Natural killer cell (primary cell): ENCODE measurements at regions not wholly inside any gene's neighbourhood (a gene's known extent, or its start where the extent isn't known, plus 50 kb on each side); places are given as distances from the start of the nearest gene placed in this dataset.
"Not testable (repeated sequence)": the region's sequence is repeated elsewhere in the genome, so short reads cannot be mapped to it uniquely, and the experiment has no call there.

Source experiments
- ATAC-seq, 3 donors: fragments of 150-1000 bp in 2 of 3; fragments of 200-7000 bp in 1 of 3; cut with Tn5 transposase; 1 replicate in 1 of 3; 2 replicates in 2 of 3; pipeline ENCODE4 v1.10.0; 2021; ENCODE audit warnings: mild to moderate bottlenecking in 2 of 3, moderate library complexity in 2 of 3
- DNase-seq, 2 donors: peaks; one replicate each; pipeline versions ENCODE4 v3.0.0 to v3.0.0-alpha.2; 2013 to 2021; ENCODE audit warnings: mixed read lengths in 1 of 2
- H3K27ac ChIP-seq: one replicate; pipeline ENCODE4 v1.5.1; 2013; ENCODE audit warnings: mild to moderate bottlenecking, low read length
- H3K27me3 ChIP-seq: one replicate; pipeline ENCODE4 v1.6.1; 2013; ENCODE audit warnings: low read length; ENCODE audit not compliant: control insufficient read depth, insufficient read depth
- H3K36me3 ChIP-seq: one replicate; pipeline ENCODE4 v1.6.1; 2013; ENCODE audit warnings: low read length; ENCODE audit not compliant: control insufficient read depth, insufficient read depth
- H3K4me1 ChIP-seq: one replicate; pipeline ENCODE4 v1.6.1; 2013; ENCODE audit warnings: low read length; ENCODE audit not compliant: control insufficient read depth, insufficient read depth
- H3K4me3 ChIP-seq: one replicate; pipeline ENCODE4 v1.5.1; 2013; ENCODE audit warnings: low read length
- H3K9me3 ChIP-seq: one replicate; pipeline ENCODE4 v1.6.1; 2013; ENCODE audit warnings: low read length; ENCODE audit not compliant: control insufficient read depth, insufficient read depth
- H3K27ac Mint-ChIP-seq, 2 donors: one replicate each; pipeline ENCODE4 v1.8.0; 2022; ENCODE audit warnings: mild to moderate bottlenecking in 2 of 2, mixed read lengths in 2 of 2, moderate library complexity in 1 of 2
- H3K27me3 Mint-ChIP-seq, 2 donors: one replicate each; pipeline ENCODE4 v1.8.0; 2022; ENCODE audit warnings: low read depth in 2 of 2, mixed read lengths in 2 of 2
- H3K36me3 Mint-ChIP-seq: one replicate; pipeline ENCODE4 v1.8.0; 2022; ENCODE audit warnings: mixed read lengths
- H3K4me1 Mint-ChIP-seq, 2 donors: one replicate each; pipeline ENCODE4 v1.8.0; 2022; ENCODE audit warnings: mixed read lengths in 2 of 2
- H3K4me3 Mint-ChIP-seq: one replicate; pipeline ENCODE4 v1.8.0; 2022; ENCODE audit warnings: mild to moderate bottlenecking, moderate library complexity, mixed read lengths
- H3K9me3 Mint-ChIP-seq, 2 donors: one replicate each; pipeline ENCODE4 v1.8.0; 2022; ENCODE audit warnings: mixed read lengths in 2 of 2
- CTCF ChIP-seq: fragments of 200-600 bp; IDR thresholded peaks from one replicate; pipeline ENCODE4 v1.8.0; 2022; ENCODE audit warnings: antibody characterized with exemption
- WGBS: methylation state at CpG from one replicate; pipeline ENCODE4 v1.1.7; 2013; ENCODE audit warnings: missing lambda C conversion rate; ENCODE audit not compliant: insufficient coverage; 5-methylcytosine and 5-hydroxymethylcytosine counted together
- intact Hi-C: fragments of 100-400 bp; cut with micrococcal nuclease; formaldehyde crosslinking; loops from one replicate; pipeline ENCODE4 v1.14.2; 2022

- no peak for TF ChIP-seq CTCF
- H3K9me3 Mint-ChIP-seq: no peaks in the 10 kb centered on the region
- ATAC-seq: no peak
Measured at GRCh38 chr10:34010891-34011290, 676.4 kb upstream of the NRP1 start.

GRCh38 chr10:34010228-34010627, 675.8 kb upstream of the NRP1 start:
- DNase-seq, H3K27ac Mint-ChIP-seq, H3K4me1 Mint-ChIP-seq, H3K4me3 ChIP-seq, H3K27me3 ChIP-seq, H3K9me3 Mint-ChIP-seq, H3K4me3 Mint-ChIP-seq, H3K27ac ChIP-seq, H3K36me3 ChIP-seq, H3K36me3 Mint-ChIP-seq, H3K27me3 Mint-ChIP-seq, H3K4me1 ChIP-seq, ATAC-seq, intact Hi-C loops, H3K9me3 ChIP-seq: not testable (repeated sequence)
- WGBS: 83% methylated on average over 1 of the region's 1 CpG

More at GRCh38 chr10:34010891-34011290, 676.4 kb upstream of the NRP1 start:
- Mint-ChIP-seq H3K4me3 (no peak overlapping the region), H3K27me3 (peaks cover 0 to 3% of the 10 kb centered on the region in 2 donors), H3K4me1 (peaks cover 4 to 8% of the 10 kb centered on the region in 2 donors), H3K36me3 (no peaks in the 10 kb centered on the region), H3K27ac (no peak overlapping the region)
- intact Hi-C loops: no loop called here
- 17% methylated on average over 2 of the region's 2 CpGs for WGBS
- H3K27me3 ChIP-seq: no peaks in the 10 kb centered on the region
- no peaks in the 10 kb centered on the region for H3K4me1 ChIP-seq
- H3K4me3 ChIP-seq: no peak overlapping the region
- no peaks in the 10 kb centered on the region for H3K9me3 ChIP-seq
- H3K27ac ChIP-seq: no peak overlapping the region
- H3K36me3 ChIP-seq: no peaks in the 10 kb centered on the region
- no peak for DNase-seq

GRCh38 chr10:34008656-34009055, 674.2 kb upstream of the NRP1 start:
- no peaks in the 10 kb centered on the region for H3K9me3 ChIP-seq
- H3K36me3 Mint-ChIP-seq: no peaks in the 10 kb centered on the region
- no peak for DNase-seq
- H3K27ac Mint-ChIP-seq: no peak overlapping the region
- H3K4me1 Mint-ChIP-seq: peaks cover 4 to 8% of the 10 kb centered on the region in 2 donors
- 100% methylated on average over 1 of the region's 1 CpG for WGBS
- no peak for ATAC-seq
- intact Hi-C loops: no loop called here
- no peaks in the 10 kb centered on the region for H3K27me3 ChIP-seq
- no peaks in the 10 kb centered on the region for H3K4me1 ChIP-seq
- no peak overlapping the region for H3K4me3 ChIP-seq
- no peak for TF ChIP-seq CTCF
- H3K36me3 ChIP-seq: no peaks in the 10 kb centered on the region
- H3K27me3 Mint-ChIP-seq: peaks cover 0 to 3% of the 10 kb centered on the region in 2 donors
- no peak overlapping the region for H3K4me3 Mint-ChIP-seq
- H3K9me3 Mint-ChIP-seq: no peaks in the 10 kb centered on the region
- no peak overlapping the region for H3K27ac ChIP-seq

GRCh38 chr10:34006471-34006870, 672.0 kb upstream of the NRP1 start:
- Histone ChIP-seq H3K4me3 (no peak overlapping the region), H3K9me3 (no peaks in the 10 kb centered on the region), H3K27me3 (no peaks in the 10 kb centered on the region), H3K4me1 (no peaks in the 10 kb centered on the region), H3K27ac (no peak overlapping the region), H3K36me3 (no peaks in the 10 kb centered on the region)
- Mint-ChIP-seq H3K4me1 (peaks cover 4 to 8% of the 10 kb centered on the region in 2 donors), H3K36me3 (no peaks in the 10 kb centered on the region), H3K9me3 (no peaks in the 10 kb centered on the region), H3K4me3 (no peak overlapping the region), H3K27ac (no peak overlapping the region), H3K27me3 (no peaks in the 10 kb centered on the region)
- no peak for ATAC-seq
- intact Hi-C loops: no loop called here
- 88% methylated on average over 2 of the region's 5 CpGs for WGBS
- no peak for DNase-seq
- TF ChIP-seq CTCF: no peak
